ENCODE measurements at regions not wholly inside any gene's neighbourhood (a gene's known extent, or its start where the extent isn't known, plus 50 kb on each side); places are given as distances from the start of the nearest gene placed in this dataset.

DNA sequence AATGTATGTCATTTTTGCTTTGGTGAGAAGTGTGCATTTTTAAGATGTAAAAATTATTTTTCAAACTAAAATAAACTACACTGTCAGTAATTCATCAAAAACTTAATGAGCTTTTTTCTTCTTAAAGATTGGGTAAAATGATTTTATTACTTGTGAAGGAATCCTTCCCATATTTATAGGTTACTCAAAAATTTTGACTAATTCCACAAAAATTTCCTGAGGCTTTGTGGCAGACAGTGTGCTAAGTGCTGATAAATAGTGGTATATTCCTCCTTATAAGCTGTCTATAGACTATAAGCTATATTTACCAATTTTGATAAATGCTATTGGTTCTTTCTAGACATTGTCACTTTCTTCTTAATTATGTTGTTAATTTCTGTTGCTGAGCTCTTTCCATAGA lies 284.5 kb upstream of the SEMA6D start:
- DNase-seq: no peak

DNA sequence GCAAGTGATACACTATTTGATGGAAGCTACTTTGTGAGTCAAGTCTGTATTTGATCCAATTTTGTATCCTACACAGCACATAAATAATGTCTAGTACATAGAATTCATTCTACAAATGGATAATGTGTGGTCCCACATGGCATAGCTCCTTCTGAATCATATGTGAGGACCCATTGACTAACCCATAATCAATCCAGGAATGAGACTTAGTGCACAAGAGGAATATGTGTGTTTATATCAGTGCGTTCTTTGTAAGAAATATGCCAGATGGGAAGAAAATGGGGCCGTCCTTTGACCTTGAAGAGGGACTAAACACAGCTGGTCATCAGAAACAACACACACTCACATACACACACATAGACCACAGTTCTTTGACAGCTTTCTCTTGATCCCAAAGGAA lies 282.7 kb upstream of the SEMA6D start:
- no peak for DNase-seq

DNA sequence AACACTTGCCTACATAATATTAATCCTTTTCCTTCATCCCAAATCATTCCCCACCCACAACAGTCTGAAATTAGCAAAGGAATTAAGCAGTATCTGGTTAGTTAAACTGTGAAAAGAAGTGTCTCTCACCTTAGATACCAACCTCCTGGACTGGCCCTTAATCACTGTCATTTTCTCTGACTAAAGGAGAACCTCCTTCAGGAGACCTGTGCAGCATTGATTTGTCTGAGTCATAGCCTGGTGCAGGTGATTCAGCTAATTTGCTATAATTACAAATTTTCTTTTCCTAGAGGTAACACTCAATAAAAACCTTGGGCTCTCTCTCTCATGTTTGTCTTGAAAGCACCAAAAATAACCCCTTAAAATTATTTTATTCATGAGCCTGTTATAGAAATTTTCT lies 279.8 kb upstream of the SEMA6D start:
- DNase-seq: no peak

DNA sequence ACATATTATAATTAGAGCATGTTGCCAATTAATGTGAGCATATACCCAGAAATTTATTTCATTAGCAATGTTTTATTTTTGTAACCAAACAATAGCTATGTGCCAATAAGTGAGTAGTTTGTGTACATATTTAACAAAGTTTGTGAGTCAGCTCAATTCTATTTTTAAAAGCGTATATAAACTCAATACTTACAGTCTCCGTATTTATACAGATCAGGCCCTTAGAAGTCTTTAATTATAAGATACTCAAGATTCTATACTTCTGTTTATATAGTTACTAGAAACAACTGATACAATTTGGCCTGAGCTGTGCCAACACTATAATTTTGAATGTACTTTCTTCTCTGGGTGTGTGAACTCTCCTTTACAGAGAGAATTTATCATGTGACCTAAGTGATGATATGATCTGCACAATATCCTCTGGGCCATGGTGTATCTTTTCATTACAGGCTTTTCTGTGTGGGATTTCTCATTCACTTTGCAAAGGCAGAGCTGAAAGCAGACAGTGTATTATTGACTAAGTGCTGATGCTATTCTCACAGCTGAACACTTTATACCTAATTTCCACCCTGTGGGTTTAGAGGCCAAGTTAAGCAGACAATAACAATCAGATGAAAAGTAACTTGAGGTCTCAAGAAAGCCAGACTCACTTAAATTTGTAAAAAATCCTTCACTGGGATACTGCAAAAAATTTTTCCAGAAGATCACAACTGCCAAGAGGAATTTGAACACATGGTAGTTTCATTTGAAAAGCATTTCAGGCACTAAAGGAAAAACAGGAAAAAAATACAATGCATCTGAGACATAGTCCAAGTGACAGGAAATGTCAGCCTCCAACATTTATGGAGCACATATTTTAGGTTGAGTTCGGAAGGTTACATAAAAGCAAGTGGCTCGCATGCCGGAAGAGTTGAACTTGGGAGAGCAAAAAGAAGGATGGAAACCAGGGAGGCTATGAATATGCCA lies 277.9 kb upstream of the SEMA6D start:
- DNase-seq: no peak

DNA sequence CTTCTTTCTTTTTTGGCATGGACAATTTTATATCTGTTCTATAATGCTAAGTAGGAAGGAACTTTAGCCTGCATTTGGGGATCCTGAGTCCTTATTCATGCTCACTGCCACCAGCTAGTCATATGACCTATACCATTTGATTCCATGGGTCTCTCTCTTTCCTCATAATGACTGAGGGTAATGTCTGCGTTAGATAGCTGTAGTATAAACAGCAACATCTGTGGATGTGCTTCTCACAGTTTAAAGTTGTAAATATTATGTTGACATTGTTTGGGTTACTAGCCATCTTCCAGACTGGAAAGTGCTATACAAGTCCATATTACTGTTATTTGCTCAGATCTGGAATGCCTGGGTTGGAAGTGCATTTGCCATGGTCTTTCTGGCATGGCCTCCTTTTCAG lies 274.9 kb upstream of the SEMA6D start:
- no peak for DNase-seq

DNA sequence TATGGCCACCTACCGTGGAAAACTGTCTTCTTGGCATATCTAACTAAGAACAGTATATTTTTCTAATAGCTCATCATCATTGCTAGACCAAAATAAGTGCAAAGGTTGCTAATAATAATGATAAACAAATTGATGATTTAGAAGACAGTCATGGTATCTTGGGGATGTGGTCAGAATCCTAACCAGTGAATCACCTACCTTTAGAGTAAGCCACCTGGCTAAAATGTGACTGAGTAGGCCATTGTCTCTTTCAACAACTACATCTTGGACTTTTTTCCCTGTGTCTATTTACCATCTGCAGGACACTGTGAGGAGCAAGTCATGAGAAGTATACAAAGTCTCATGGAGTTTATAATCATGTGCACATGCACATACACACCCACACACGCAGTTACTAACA lies 273.5 kb upstream of the SEMA6D start:
- DNase-seq: no peak

DNA sequence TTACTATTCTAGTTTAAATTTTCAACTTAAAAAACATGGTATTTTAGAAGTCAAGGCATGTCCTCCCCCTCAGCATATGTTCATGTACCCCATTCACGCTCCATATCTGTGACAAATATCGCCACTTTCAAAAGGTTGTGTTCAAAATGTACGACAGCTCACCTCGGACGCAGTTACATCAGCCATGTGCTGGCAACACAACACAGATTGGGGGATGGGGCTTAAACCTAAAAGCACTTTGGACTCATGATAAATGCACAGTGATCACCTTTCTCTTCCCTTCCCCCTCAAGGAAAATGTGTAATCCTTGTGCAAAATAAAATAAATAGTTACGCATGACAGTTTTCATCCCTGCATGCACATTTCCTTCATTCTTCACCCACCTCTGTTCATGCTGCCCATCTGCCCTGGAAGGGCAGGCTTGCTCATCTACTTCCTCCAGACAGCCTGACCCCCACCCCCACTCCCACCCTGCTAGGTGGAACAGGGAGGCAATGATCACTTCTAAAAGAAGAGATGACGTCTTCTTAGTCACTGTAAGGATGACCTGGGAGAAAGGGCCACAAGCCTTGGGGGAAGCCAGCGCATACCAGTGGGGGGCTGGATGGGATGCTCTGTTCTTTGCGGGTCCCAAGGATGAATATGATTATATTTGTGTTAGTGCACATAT lies 271.4 kb upstream of the SEMA6D start:
- no peak for DNase-seq

DNA sequence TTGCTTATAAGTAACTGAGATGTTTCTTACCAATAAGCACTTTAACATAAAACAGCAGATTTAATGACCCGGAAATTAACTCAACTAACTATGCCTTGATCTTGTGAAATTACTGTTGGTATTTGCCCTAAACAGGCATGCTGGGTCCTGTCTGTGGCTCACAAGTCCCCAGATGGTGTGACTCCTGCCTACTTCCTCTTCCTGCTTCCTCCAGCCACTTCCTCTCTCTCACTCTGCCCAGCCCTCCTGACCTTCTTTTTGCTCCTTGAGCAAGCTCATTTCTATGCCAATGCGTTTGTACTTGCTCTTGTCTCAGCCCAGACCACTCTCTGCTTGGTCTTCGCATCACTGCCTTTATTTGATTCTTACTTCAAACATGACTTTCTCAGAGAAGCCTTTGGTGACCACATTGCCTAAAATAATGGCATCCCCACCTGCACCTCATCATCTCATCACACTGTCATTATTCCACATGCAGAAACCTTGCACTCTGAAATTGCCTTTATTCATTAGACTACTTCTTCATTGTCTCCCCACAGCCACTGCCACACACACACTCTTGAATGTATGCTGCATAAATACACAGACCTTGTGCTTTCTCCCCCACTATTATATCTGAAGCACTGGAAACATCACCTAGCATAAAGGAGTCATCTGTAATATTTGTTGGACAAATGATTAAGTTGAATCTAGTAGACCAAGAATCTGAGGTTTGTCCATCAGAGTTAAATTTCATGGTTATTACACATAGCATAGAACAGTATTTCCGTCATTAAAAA lies 256.3 kb upstream of the SEMA6D start:
- DNase-seq: no peak

DNA sequence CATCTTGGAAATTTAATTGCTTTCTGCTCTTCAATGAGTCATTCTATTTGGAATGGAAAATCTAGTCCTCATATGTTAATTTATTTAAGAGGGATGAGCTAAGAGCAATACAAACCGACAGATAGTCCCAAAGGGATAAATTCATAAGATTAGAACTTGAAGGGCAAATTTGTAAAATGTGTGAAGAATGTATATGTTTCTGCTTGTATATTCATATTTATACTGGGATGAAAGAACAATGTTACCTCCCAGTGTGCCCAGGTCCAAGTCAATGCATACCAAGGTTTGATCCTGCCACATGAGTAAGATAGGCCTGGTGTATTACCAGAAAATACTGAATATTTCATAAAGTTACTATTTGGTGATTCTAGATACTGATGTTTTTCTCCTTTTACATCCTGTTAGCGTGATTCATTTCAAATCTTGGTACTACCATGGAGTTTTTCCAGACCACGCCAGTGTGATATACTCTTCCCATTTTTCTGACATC lies 255.6 kb upstream of the SEMA6D start:
- DNase-seq: no peak

DNA sequence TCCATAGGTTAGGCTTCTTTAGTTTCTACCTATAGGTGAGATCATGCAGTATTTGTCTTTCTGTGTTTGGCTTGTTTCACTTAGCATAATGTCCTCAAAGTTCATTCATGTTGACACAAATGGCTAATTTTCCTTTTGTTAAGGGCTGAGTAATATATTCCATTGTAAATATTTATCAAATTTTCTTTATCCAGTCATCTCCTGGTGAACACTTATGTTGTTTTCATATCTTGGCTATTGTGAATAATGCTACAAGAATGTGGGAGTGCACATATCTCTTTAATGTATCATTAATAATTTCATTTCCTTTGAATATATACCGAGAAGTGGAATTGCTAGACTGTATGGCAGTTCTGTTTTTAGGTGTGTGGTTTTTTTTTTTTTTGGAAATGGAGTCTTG lies 250.9 kb upstream of the SEMA6D start:
- DNase-seq: no peak

DNA sequence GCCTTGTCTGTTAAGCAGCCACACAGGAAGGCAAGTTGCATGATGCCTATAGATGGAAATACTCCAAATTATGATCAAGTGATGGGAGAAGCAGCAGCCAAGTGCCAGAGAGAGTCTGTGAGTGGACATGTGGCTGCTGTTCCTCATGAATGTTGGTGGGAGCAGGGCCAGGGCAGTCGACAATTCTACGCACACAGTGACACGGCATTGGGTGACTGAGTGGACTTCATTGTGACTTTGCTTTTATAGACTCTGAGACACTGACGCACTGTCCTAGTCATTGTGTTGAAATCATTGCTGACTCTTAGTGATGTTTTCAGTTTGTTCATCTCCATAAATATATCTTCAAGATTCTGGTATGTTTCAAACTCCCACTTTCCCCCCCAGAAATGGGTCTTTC lies 246.3 kb upstream of the SEMA6D start:
- DNase-seq: no peak

DNA sequence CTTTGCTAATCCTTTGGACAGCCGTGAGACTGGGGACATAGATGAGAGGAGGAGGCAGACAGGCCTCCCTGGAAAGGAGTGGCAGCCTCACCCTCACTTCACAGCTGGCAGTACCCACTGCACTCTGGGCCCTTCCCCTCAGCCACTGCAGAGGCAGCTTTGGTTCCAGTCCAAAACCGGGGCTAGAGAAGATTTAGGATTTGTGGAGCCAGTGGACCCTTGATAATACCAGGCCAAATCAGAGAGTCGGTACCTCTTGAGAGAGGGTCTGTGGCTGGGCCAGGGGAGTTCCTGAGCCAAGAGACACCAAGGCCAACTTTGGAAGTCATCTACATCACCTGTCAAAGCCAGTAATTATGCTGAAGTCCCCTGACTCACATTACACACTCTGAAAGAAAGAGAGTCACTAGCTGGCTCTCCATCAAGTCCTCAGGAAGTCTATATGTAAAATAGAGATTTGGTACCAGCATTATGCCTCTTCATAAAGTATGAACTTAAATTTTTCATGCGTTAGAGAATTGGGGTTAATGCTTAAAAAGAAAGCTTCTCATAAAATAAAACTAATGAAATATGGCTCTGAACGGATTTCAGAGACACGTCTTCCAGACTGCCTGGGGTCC lies 244.1 kb upstream of the SEMA6D start:
- DNase-seq: no peak

DNA sequence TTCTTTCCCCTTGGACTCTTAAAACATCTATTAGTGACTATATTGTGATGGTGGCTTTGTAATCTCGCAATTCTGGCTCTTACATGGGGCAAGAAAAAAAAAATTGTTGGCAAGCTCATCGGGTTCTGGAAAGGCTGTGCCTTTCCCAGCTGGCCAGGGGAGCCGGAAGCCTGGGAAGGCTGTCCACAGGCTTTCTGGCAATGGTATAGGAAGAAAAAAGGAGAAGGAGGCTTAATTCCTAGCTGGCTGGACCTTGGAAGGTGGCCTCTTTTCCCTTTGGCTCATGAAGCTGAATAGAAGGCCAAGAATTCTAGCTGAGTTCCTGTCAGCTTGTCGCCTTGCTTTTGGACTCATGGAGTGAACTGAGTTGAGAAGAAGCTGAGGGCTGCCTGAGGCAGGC lies 243.5 kb upstream of the SEMA6D start:
- no peak for DNase-seq

DNA sequence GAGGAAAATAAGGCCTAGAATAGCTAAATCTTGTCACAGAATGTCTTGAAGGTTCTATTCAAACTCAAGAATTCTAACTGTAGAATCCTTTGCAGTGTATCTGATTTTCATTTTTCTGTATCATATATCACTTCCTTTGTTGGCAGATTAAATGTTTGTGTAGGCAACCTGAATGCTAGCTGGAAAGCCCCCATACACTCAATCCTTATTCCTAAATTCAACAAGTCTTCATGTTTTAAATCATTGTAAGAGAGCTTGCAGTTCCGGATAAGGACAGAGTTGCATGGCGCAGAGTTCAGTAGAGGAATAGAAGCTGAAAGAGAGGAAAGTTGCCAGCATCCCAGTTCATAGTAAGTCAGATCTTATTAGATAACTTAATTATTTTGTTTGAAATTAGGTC lies 242.0 kb upstream of the SEMA6D start:
- no peak for DNase-seq

DNA sequence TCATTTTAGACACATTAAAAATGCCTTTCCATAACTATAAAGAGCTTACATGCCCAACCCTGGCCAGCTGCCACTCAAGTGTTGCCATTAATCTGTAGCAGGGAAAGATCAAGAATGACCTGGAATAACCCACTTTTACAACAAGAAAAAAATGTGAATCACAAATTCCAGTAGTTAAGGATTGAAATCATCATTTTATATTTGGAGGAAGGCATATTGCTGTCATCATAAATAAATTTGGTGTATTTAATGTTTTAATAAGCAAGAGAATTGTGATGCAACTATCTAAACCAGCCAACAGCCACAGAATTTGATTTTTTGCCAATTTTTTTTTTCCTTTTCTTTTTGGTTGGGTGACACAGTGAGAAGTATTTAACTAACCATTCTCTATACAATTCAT lies 240.0 kb upstream of the SEMA6D start:
- DNase-seq: no peak

DNA sequence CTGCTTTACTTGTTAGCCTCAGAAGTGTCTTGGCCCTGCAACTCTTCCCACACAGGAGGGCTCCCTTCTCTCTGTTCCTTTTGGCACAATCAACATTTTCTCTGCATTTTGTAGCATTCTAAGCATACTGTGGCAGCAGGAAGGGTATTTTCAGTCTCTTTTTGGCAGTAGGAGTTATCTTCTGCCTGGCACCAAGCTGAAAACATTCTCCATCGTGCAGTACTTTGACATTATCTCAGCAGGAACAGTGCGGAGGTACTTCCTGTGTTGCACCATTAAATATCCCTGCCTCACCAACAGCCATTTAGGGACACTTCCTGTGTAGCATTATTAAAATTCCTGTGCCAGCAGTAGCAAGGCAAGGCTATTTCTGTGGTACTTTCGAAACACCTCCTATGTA lies 233.2 kb upstream of the SEMA6D start:
- peak; percentile 6 for DNase-seq

DNA sequence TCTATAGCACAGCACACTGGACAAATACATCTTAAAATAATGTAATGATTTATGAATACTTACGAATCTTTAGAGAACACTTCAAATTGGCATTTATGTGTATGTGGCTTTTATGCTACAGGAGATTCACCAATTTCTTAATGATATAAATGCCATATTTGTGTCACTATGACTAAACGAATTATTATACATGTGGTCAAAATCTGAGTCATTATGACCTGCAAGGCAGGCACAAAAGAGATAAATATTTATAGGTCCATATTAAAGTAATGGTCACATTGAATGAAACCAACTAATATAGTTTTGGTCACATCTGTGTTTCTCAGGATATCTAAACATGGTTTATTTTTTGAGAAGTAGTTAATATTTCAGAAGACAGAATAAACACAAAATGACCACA lies 232.3 kb upstream of the SEMA6D start:
- DNase-seq: no peak

DNA sequence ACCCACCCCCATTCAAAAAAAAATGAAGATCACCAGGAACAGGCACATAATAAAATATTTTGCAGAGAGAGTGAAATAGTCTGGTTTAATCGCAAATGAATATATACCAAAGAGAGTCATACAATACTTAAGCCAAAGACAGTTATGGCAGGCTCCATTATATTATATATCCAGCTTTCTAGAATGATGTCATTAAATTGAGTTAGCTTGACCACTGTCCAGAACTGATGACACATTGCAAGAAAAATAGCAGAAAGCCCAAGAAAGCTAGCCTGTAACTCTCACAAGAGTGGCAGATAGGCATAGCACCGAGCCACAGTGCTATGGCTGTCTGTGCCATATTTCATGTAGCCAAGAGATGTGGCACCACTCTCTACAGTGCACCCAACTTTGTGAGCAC lies 231.9 kb upstream of the SEMA6D start:
- no peak for DNase-seq

DNA sequence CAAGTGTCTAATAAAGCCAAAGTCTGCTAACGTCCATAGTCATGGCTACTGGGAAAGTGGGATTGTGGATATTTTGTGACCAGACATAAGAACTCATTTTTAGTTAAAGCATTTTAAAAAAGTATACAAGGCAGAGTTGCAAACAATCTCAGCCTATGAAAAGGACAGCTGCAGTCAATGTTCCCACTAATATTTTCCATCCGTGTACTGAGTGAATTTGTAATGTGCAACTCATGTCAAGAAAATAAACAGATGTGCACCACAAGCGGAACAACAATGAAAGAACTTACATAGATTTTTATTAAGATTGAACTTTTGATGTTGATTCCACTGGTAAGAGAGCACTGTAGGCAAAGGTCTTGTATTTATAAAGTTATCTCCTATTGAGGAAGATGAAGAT lies 231.3 kb upstream of the SEMA6D start:
- no peak for DNase-seq

DNA sequence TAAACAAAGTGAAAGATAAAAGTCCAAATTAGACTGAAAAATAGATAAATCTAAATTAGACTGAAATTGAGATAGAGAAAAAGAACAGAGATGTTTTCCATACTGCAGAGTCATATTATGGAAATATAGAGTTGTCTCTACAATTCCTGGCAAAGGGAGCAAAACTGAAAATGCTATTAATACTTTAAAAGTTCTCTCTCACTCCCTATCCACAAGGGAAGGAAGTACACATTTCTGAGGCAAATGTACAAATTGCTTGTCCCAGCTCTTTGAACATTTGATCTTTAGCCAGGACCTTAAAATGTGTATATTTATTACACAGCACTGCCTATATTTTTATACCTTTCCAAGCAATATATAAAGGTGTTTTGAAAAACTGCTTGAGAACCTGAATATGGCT lies 225.1 kb upstream of the SEMA6D start:
- DNase-seq: no peak

DNA sequence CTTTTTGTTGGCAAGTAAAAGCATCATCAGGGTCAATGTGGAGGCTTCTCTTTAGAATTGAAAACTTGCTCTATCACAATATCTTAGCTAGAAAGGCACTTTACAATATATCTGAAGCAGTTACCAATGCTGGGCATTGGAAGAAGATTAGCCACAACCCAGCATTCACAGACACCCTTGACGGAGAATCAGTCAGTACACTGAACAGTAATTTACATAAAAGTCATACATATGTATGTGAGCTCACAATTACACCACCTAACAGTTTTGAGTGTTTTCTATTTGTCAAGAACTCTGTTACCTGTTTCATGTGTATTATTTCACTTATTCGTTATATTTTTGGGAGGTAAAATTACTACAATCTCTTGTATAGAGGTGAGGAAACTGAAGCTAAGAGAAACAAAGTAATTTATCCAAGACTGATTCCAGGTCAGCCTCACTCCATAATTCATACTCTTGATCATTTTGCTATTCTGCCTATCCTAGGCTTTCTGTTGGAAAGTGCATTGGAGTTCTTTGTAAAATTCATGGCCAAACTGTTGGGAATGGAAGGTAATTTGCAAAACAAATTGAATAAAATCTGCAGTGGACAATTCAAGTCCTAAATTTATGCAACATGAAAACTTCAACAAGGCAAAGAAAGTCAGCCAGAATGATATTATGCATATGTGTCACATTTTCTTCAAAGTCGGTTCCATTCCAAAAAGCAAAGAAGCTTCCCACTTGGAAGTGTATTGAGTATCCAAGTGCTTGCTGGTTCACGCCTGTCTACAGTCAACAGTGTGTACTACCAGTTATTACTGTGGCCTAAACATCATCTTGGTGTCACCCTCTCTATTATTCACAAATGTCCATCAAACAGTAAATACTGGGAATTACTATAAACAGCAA lies 223.7 kb upstream of the SEMA6D start:
- no peak for DNase-seq
